ENCODE measurements at regions not wholly inside any gene's neighbourhood (a gene's known extent, or its start where the extent isn't known, plus 50 kb on each side); places are given as distances from the start of the nearest gene placed in this dataset.

- peak in 1 of 14 donors; percentile 23 for DNase-seq
Observed at GRCh38 chr5:5017827-5018577, 122.1 kb upstream of the ADAMTS16 start.

- no peak for DNase-seq
Observed at GRCh38 chr5:5018578-5018970, 121.6 kb upstream of the ADAMTS16 start.

- peak in 1 of 14 donors; percentile 61 for DNase-seq
Observed at GRCh38 chr5:5021436-5021835, 118.7 kb upstream of the ADAMTS16 start.

- no peak for DNase-seq
Observed at GRCh38 chr5:5025098-5025773, 114.9 kb upstream of the ADAMTS16 start.

- DNase-seq: no peak
Observed at GRCh38 chr5:5025774-5026408, 114.2 kb upstream of the ADAMTS16 start.

GRCh38 chr5:5026409-5026785 is 113.7 kb upstream of the ADAMTS16 start:
- no peak for DNase-seq

GRCh38 chr5:5031665-5032064 is 108.5 kb upstream of the ADAMTS16 start:
- no peak for DNase-seq

- DNase-seq: no peak
Observed at GRCh38 chr5:5037674-5038073, 102.5 kb upstream of the ADAMTS16 start.

- no peak for DNase-seq
Observed at GRCh38 chr5:5039918-5040317, 100.2 kb upstream of the ADAMTS16 start.

GRCh38 chr5:5040712-5041111 is 99.4 kb upstream of the ADAMTS16 start:
- DNase-seq: no peak

- DNase-seq: no peak
Observed at GRCh38 chr5:5042806-5043205, 97.3 kb upstream of the ADAMTS16 start.

GRCh38 chr5:5043346-5043745 is 96.8 kb upstream of the ADAMTS16 start:
- DNase-seq: no peak

- DNase-seq: peak in 1 of 14 donors; percentile 46
Observed at GRCh38 chr5:5044247-5044840, 95.8 kb upstream of the ADAMTS16 start.

GRCh38 chr5:5046680-5047502 is 93.2 kb upstream of the ADAMTS16 start:
- DNase-seq: no peak

- DNase-seq: no peak
Observed at GRCh38 chr5:5050801-5051200, 89.3 kb upstream of the ADAMTS16 start.

GRCh38 chr5:5055712-5056111 is 84.4 kb upstream of the ADAMTS16 start:
- no peak for DNase-seq

- no peak for DNase-seq
Observed at GRCh38 chr5:5061836-5062235, 78.3 kb upstream of the ADAMTS16 start.

GRCh38 chr5:5062525-5063302 is 77.4 kb upstream of the ADAMTS16 start:
- DNase-seq: no peak

GRCh38 chr5:5063533-5063953 is 76.6 kb upstream of the ADAMTS16 start:
- no peak for DNase-seq

GRCh38 chr5:5065472-5065871 is 74.7 kb upstream of the ADAMTS16 start:
- DNase-seq: no peak
